A673 (cell line): ENCODE measurements at regions not wholly inside any gene's neighbourhood (a gene's known extent, or its start where the extent isn't known, plus 50 kb on each side); places are given as distances from the start of the nearest gene placed in this dataset.

Experiments
- BruUV-seq: library from RNA; stranded (reverse); fragments of 400-500 nt; replicated peaks from 2 replicates; lab custom pipeline; 2021; lab: Mats Ljungman, UMichigan
- CTCF ChIA-PET: fragments of 300-600 bp; sonication (Branson Sonifier 250); formaldehyde crosslinking; loops from one replicate; lab custom pipeline; 2022; ENCODE audit warnings: antibody characterized with exemption; lab: Charles Lee
- POLR2A ChIA-PET: fragments of 300-600 bp; sonication (Branson Sonifier 250); formaldehyde crosslinking; loops from one replicate; lab custom pipeline; 2022; ENCODE audit warnings: antibody characterized with exemption; ENCODE audit not compliant: low non-redundant PET; lab: Charles Lee
- DNase-seq: peaks from one replicate; pipeline ENCODE4 v3.0.0-alpha.2; 2015; ENCODE audit warnings: low spot score
- H3K27ac ChIP-seq: fragments of 200-600 bp; sonication (generic); 2 replicates; pipeline ENCODE4 v1.5.1; 2016; ENCODE audit warnings: mixed run types, low read depth, mild to moderate bottlenecking, mixed read lengths, antibody characterized with exemption, low read length; ENCODE audit not compliant: poor library complexity, severe bottlenecking
- H3K27me3 ChIP-seq: fragments of 200-600 bp; sonication (generic); replicated peaks from 2 replicates; pipeline ENCODE4 v1.6.1; 2017; ENCODE audit warnings: mixed run types, low read depth, mild to moderate bottlenecking, mixed read lengths, antibody characterized with exemption, low read length; ENCODE audit not compliant: insufficient read depth, poor library complexity
- H3K36me3 ChIP-seq: fragments of 200-600 bp; sonication (generic); 2 replicates; pipeline ENCODE4 v1.6.1; 2016; ENCODE audit warnings: mixed run types, mild to moderate bottlenecking, mixed read lengths, antibody characterized with exemption, low read length; ENCODE audit not compliant: insufficient read depth, poor library complexity, severe bottlenecking
- H3K4me1 ChIP-seq: fragments of 200-600 bp; sonication (generic); 2 replicates; pipeline ENCODE4 v1.6.1; 2017; ENCODE audit warnings: mixed run types, mild to moderate bottlenecking, mixed read lengths, antibody characterized with exemption, low read length; ENCODE audit not compliant: insufficient read depth, poor library complexity, severe bottlenecking
- H3K4me3 ChIP-seq: fragments of 200-600 bp; sonication (generic); 2 replicates; pipeline ENCODE4 v1.5.1; 2016; ENCODE audit warnings: low read depth, mixed run types, mild to moderate bottlenecking, mixed read lengths, low read length; ENCODE audit not compliant: poor library complexity, severe bottlenecking
- H3K9me3 ChIP-seq: fragments of 200-600 bp; sonication (generic); 2 replicates; pipeline ENCODE4 v1.6.1; 2016; ENCODE audit warnings: mixed run types, low read depth, mild to moderate bottlenecking, mixed read lengths, antibody characterized with exemption, low read length; ENCODE audit not compliant: poor library complexity, severe bottlenecking
- CTCF ChIP-seq: fragments of 300-800, 200-600 bp; sonication (generic); conservative IDR thresholded peaks from 2 replicates; pipeline ENCODE4 v1.5.1; 2017; ENCODE audit warnings: low read depth, mild to moderate bottlenecking, antibody characterized with exemption, low read length, moderate library complexity, mixed read lengths
- EZH2 ChIP-seq: fragments of 200-600 bp; sonication (generic); IDR thresholded peaks from 2 replicates; pipeline ENCODE4 v1.6.1; 2017; ENCODE audit warnings: borderline replicate concordance, low read depth, mild to moderate bottlenecking, mixed read lengths, antibody characterized with exemption, low read length; ENCODE audit not compliant: poor library complexity, severe bottlenecking
- intact Hi-C: fragments of 100-400 bp; cut with micrococcal nuclease; formaldehyde crosslinking; loops from one replicate; pipeline ENCODE4 v1.10.0; 2022; ENCODE audit not compliant: unreplicated experiment

GRCh38 chr5:1731091-1731639 is 68.5 kb downstream of the MRPL36 start:
- no peak overlapping the region for H3K4me3 ChIP-seq
- H3K27me3 ChIP-seq = peaks cover 43% of the 10 kb centered on the region
- no peaks in the 10 kb centered on the region for H3K9me3 ChIP-seq
- ChIA-PET POLR2A (interaction anchor here (0.6 kb wide), 1 partner anchor 34 kb away, joined by 3 read pairs; no protein-coding TSS in a partner anchor), CTCF (no interaction called here)
- no peak for DNase-seq
- no peaks in the 10 kb centered on the region for H3K4me1 ChIP-seq
- H3K36me3 ChIP-seq = no peaks in the 10 kb centered on the region
- intact Hi-C loops = loop anchor here (10.0 kb wide), 1 partner anchor 284 kb away; no protein-coding TSS in a partner anchor
- no peak overlapping the region for H3K27ac ChIP-seq
- TF ChIP-seq EZH2 (no peak), CTCF (no peak)
- BruUV-seq = no TSS peak

- no peak overlapping the region for H3K4me3 ChIP-seq
- H3K36me3 ChIP-seq = no peaks in the 10 kb centered on the region
- POLR2A ChIA-PET = no interaction called here
- H3K4me1 ChIP-seq = no peaks in the 10 kb centered on the region
- TF ChIP-seq EZH2 = no peak
- TF ChIP-seq CTCF = no peak
- H3K9me3 ChIP-seq = no peaks in the 10 kb centered on the region
- DNase-seq = no peak
- CTCF ChIA-PET = no interaction called here
- BruUV-seq = no TSS peak
- H3K27ac ChIP-seq = no peak overlapping the region
- H3K27me3 ChIP-seq = peaks cover 37% of the 10 kb centered on the region
- intact Hi-C loops = loop anchor here (10.0 kb wide), 1 partner anchor 284 kb away; no protein-coding TSS in a partner anchor
Observed at GRCh38 chr5:1730487-1730847, 69.2 kb downstream of the MRPL36 start.

GRCh38 chr5:1729641-1730486 is 69.8 kb downstream of the MRPL36 start:
- POLR2A ChIA-PET = no interaction called here
- CTCF ChIA-PET = no interaction called here
- DNase-seq = no peak

More at GRCh38 chr5:1729641-1730486, 69.8 kb downstream of the MRPL36 start:
- intact Hi-C loops = loop anchor here (10.0 kb wide), 1 partner anchor 285 kb away; no protein-coding TSS in a partner anchor
- TF ChIP-seq CTCF = no peak
- no peak for TF ChIP-seq EZH2
- H3K27me3 ChIP-seq = peaks cover 33% of the 10 kb centered on the region
- BruUV-seq = no TSS peak
- no peak overlapping the region for H3K4me3 ChIP-seq
- H3K27ac ChIP-seq = no peak overlapping the region
- H3K9me3 ChIP-seq = no peaks in the 10 kb centered on the region
- H3K36me3 ChIP-seq = no peaks in the 10 kb centered on the region
- no peaks in the 10 kb centered on the region for H3K4me1 ChIP-seq
